ENCODE measurements at regions not wholly inside any gene's neighbourhood (a gene's known extent, or its start where the extent isn't known, plus 50 kb on each side); places are given as distances from the start of the nearest gene placed in this dataset.

GRCh38 chr2:153589586-153589985 lies 111.0 kb upstream of the RPRM start:
- TF ChIP-seq POLR2A (IDR thresholded peaks at IDR 0.05; ENCODE audit: low read depth, low read length) (no peak), FOXK2 (IDR thresholded peaks at IDR 0.05) (no peak), CTCF (IDR thresholded peaks at IDR 0.05 in 2 of 3, conservative IDR thresholded peaks at IDR 0.05 in 1 of 3; ENCODE audit: control insufficient read depth in 2 of 3, extremely low read depth in 1 of 3, insufficient read depth in 1 of 3, low read depth in 3 of 3, low read length in 3 of 3) (no peak)
